Hepatocyte (in vitro differentiated cells): ENCODE measurements at regions not wholly inside any gene's neighbourhood (a gene's known extent, or its start where the extent isn't known, plus 50 kb on each side); places are given as distances from the start of the nearest gene placed in this dataset.

Experiments used
- DNase-seq: peaks from one replicate; pipeline ENCODE4 v3.0.0-alpha.2; 2016; ENCODE audit warnings: low spot score
- H2AFZ ChIP-seq: fragments of 200-600 bp; sonication (generic); 2 replicates; pipeline ENCODE4 v1.6.0; 2016; ENCODE audit warnings: antibody characterized with exemption, mild to moderate bottlenecking
- H3K27ac ChIP-seq: fragments of 200-600 bp; sonication (generic); 2 replicates; pipeline ENCODE4 v1.5.1; 2016; ENCODE audit warnings: mild to moderate bottlenecking
- H3K27me3 ChIP-seq: fragments of 200-600 bp; sonication (generic); 2 replicates; pipeline ENCODE4 v1.6.1; 2016
- H3K36me3 ChIP-seq: fragments of 200-600 bp; sonication (generic); replicated peaks from 2 replicates; pipeline ENCODE4 v1.5.1; 2016; ENCODE audit warnings: low read depth; ENCODE audit not compliant: insufficient read depth
- H3K4me1 ChIP-seq: fragments of 200-600 bp; sonication (generic); 2 replicates; pipeline ENCODE4 v1.5.1; 2016; ENCODE audit warnings: mild to moderate bottlenecking, moderate library complexity; ENCODE audit not compliant: insufficient read depth
- H3K4me2 ChIP-seq: fragments of 200-600 bp; sonication (generic); 2 replicates; pipeline ENCODE4 v1.6.0; 2016
- H3K4me3 ChIP-seq: fragments of 200-600 bp; sonication (generic); 2 replicates; pipeline ENCODE4 v1.5.1; 2016; ENCODE audit warnings: mild to moderate bottlenecking
- H3K79me2 ChIP-seq: fragments of 200-600 bp; sonication (generic); 2 replicates; pipeline ENCODE4 v1.6.0; 2017; ENCODE audit warnings: mild to moderate bottlenecking
- H3K9me2 ChIP-seq: fragments of 200-600 bp; sonication (generic); replicated peaks from 2 replicates; pipeline ENCODE4 v1.6.0; 2017; ENCODE audit warnings: mild to moderate bottlenecking; ENCODE audit not compliant: insufficient read depth
- H3K9me3 ChIP-seq: fragments of 200-600 bp; sonication (generic); 2 replicates; pipeline ENCODE4 v1.5.1; 2016; ENCODE audit warnings: low read depth, mild to moderate bottlenecking
- H4K20me1 ChIP-seq: fragments of 200-600 bp; sonication (generic); 2 replicates; pipeline ENCODE4 v1.6.0; 2016; ENCODE audit warnings: mild to moderate bottlenecking; ENCODE audit not compliant: insufficient read depth, poor library complexity, severe bottlenecking
- EZH2 ChIP-seq: fragments of 200-600 bp; sonication (generic); IDR thresholded peaks from 2 replicates; pipeline ENCODE4 v1.6.1; 2016; ENCODE audit warnings: antibody characterized with exemption, mild to moderate bottlenecking, borderline replicate concordance
- EZH2phosphoT487 ChIP-seq: fragments of 200-600 bp; sonication (generic); IDR thresholded peaks from one replicate; pipeline ENCODE4 v1.6.1; 2018; ENCODE audit warnings: antibody characterized with exemption, mild to moderate bottlenecking, low read depth, moderate library complexity; ENCODE audit not compliant: unreplicated experiment, severe bottlenecking
- WGBS: methylation state at CpG from one replicate; pipeline ENCODE4 v1.1.6; 2016; ENCODE audit warnings: low lambda C conversion rate; ENCODE audit errors: missing lambda C conversion rate; 5-methylcytosine and 5-hydroxymethylcytosine counted together
- TF ChIP-seq, protein P1 (sequence below): fragments of 200-600 bp; sonication (generic); IDR thresholded peaks from 2 replicates; pipeline ENCODE4 v1.5.1; 2016; ENCODE audit warnings: antibody characterized with exemption, mild to moderate bottlenecking; ENCODE audit not compliant: poor library complexity

DNA sequence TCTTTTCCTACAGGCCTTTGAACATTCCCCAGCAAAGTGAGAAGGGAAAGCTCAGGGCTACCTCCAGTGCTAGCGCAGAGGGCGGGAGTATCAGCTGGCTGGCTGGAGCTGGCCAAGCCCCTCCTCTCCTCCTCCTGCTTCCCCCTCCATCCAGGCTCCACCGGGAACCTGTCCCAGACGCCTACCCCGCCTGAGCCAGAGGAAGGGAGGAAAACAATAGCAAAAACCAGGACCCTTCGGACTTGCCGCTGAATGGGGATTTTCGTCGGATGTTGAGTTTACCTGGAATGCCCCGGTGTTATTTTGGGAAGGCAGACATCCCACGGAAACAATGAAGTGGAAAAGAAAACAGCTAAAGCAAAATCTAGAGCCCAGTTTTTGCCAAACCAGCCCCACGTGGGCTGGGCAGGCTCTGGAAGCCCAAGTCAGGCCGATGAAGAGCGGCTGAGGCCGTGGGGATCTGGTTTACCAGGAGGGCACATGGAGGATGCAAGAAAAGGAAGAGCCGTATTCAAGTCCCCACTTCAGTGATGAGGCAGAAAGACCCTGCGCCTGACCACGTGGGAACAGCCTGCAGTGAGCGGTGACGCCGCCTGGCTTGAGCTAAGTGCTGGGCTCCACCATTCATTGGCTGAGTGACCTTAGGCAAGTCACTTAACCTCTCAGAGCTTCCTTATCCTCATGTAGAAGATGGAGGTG is 100.4 kb upstream of the LCLAT1 start:
- Histone ChIP-seq H4K20me1 (no peaks in the 10 kb centered on the region), H3K27me3 (no peaks in the 10 kb centered on the region), H3K4me2 (no peak overlapping the region), H3K4me1 (no peaks in the 10 kb centered on the region), H3K27ac (no peak overlapping the region), H3K9me2 (no peaks in the 10 kb centered on the region), H3K79me2 (no peaks in the 10 kb centered on the region), H2AFZ (no peak overlapping the region), H3K4me3 (no peak overlapping the region), H3K9me3 (no peaks in the 10 kb centered on the region), H3K36me3 (no peaks in the 10 kb centered on the region)
- peak; percentile 26 for DNase-seq
- TF ChIP-seq EZH2 (no peak), EZH2phosphoT487 (no peak)
- TF ChIP-seq, protein P1, sequence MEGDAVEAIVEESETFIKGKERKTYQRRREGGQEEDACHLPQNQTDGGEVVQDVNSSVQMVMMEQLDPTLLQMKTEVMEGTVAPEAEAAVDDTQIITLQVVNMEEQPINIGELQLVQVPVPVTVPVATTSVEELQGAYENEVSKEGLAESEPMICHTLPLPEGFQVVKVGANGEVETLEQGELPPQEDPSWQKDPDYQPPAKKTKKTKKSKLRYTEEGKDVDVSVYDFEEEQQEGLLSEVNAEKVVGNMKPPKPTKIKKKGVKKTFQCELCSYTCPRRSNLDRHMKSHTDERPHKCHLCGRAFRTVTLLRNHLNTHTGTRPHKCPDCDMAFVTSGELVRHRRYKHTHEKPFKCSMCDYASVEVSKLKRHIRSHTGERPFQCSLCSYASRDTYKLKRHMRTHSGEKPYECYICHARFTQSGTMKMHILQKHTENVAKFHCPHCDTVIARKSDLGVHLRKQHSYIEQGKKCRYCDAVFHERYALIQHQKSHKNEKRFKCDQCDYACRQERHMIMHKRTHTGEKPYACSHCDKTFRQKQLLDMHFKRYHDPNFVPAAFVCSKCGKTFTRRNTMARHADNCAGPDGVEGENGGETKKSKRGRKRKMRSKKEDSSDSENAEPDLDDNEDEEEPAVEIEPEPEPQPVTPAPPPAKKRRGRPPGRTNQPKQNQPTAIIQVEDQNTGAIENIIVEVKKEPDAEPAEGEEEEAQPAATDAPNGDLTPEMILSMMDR, result no peak
- 71% methylated on average over 21 of the region's 21 CpGs for WGBS

DNA sequence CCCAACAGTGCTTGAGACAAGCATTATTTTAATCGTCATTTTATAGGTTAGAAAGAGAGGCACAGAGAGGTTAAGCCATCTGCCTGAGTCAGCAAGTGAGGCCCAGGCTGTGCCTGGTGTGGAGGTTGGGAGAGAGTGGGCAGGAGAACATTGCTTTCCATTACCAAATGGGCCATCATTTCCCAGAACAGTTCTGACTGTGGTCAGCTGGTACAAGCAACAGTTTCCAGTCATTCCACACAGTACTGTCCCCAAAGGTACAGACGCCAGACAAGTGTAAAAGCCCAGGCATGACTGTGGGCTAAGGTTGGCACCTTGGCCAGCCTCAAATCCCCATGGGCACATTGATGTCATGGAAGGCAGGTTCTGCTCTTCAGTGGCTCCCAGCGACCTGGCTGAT is 98.2 kb upstream of the LCLAT1 start:
- Histone ChIP-seq H3K9me3 (no peaks in the 10 kb centered on the region), H3K9me2 (no peaks in the 10 kb centered on the region), H2AFZ (no peak overlapping the region), H3K4me3 (no peak overlapping the region), H3K27ac (no peak overlapping the region), H3K4me2 (no peak overlapping the region), H3K79me2 (no peaks in the 10 kb centered on the region), H3K27me3 (no peaks in the 10 kb centered on the region), H3K36me3 (no peaks in the 10 kb centered on the region), H4K20me1 (no peaks in the 10 kb centered on the region), H3K4me1 (no peaks in the 10 kb centered on the region)
- TF ChIP-seq, protein P1, result no peak
- TF ChIP-seq EZH2 (no peak), EZH2phosphoT487 (no peak)
- WGBS, result 85% methylated on average over 3 of the region's 3 CpGs
- no peak for DNase-seq

DNA sequence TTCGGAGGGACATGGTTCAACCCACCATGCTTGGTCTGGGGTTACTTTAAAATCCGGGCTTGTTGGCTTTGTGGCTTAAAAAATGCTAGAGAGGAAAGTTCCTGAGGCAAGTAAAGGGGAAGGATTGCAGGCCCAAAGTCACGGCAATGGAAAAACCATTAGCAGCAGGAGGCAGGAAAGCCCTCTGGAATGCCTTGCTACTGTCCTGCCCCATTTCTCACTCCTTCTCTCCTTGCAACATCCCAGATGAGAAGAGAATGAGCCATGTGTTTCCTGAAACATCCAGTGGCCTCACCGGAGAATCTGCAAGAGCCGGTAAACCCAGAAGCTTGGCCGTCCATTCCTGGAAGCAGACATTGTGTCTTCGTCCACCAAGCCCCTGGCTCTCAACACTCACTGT is 97.4 kb upstream of the LCLAT1 start:
- H3K4me2 ChIP-seq, result no peak overlapping the region
- no peaks in the 10 kb centered on the region for H3K9me2 ChIP-seq
- H3K9me3 ChIP-seq, result no peaks in the 10 kb centered on the region
- no peak overlapping the region for H2AFZ ChIP-seq
- no peaks in the 10 kb centered on the region for H4K20me1 ChIP-seq
- no peaks in the 10 kb centered on the region for H3K36me3 ChIP-seq
- peak; percentile 27 for DNase-seq
- no peak for TF ChIP-seq EZH2phosphoT487
- no peak for TF ChIP-seq EZH2
- TF ChIP-seq, protein P1, result no peak
- no peak overlapping the region for H3K27ac ChIP-seq
- H3K27me3 ChIP-seq, result no peaks in the 10 kb centered on the region
- 78% methylated on average over 7 of the region's 7 CpGs for WGBS
- H3K79me2 ChIP-seq, result no peaks in the 10 kb centered on the region
- H3K4me1 ChIP-seq, result no peaks in the 10 kb centered on the region
- no peak overlapping the region for H3K4me3 ChIP-seq

DNA sequence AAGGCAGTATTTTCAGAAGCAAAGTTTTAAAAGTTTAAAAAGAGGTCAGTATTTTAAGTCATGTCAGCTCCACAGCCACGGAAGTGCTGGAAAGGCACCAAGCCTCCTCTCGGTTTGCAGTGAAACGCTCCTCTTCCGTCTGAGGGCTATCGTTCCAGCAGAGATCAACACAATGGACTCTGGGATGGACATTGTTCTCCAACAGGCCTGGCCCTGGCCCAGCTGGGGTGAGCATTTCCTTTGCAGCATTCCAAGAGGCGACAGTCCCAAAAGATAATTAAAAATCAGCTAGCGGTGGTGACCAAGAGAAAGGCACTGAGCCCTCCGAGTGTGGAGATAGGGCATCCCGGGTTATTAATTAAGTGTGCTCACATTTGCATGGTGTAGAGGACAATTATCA is 95.9 kb upstream of the LCLAT1 start:
- no peak for DNase-seq
- H3K4me1 ChIP-seq, result no peaks in the 10 kb centered on the region
- no peaks in the 10 kb centered on the region for H4K20me1 ChIP-seq
- no peaks in the 10 kb centered on the region for H3K9me3 ChIP-seq
- 90% methylated on average over 9 of the region's 9 CpGs for WGBS
- no peaks in the 10 kb centered on the region for H3K27me3 ChIP-seq
- H3K27ac ChIP-seq, result no peak overlapping the region
- H3K79me2 ChIP-seq, result no peaks in the 10 kb centered on the region
- H3K4me2 ChIP-seq, result no peak overlapping the region
- H2AFZ ChIP-seq, result no peak overlapping the region
- TF ChIP-seq EZH2phosphoT487 (no peak), EZH2 (no peak)
- TF ChIP-seq, protein P1, result no peak
- no peak overlapping the region for H3K4me3 ChIP-seq
- no peaks in the 10 kb centered on the region for H3K36me3 ChIP-seq
- no peaks in the 10 kb centered on the region for H3K9me2 ChIP-seq
